AG09319 (cell line): ENCODE measurements at regions not wholly inside any gene's neighbourhood (a gene's known extent, or its start where the extent isn't known, plus 50 kb on each side); places are given as distances from the start of the nearest gene placed in this dataset.

ENCODE experiments used
- DNase-seq: peaks from one replicate; pipeline ENCODE4 v3.0.0-alpha.2; 2010; ENCODE audit warnings: low read depth; ENCODE audit errors: extremely low read depth
- TF ChIP-seq, protein P1 (sequence below): IDR thresholded peaks from 2 replicates; pipeline ENCODE4 v1.5.1; 2011; ENCODE audit warnings: low read depth, mild to moderate bottlenecking, inconsistent platforms, low read length, moderate library complexity

DNA sequence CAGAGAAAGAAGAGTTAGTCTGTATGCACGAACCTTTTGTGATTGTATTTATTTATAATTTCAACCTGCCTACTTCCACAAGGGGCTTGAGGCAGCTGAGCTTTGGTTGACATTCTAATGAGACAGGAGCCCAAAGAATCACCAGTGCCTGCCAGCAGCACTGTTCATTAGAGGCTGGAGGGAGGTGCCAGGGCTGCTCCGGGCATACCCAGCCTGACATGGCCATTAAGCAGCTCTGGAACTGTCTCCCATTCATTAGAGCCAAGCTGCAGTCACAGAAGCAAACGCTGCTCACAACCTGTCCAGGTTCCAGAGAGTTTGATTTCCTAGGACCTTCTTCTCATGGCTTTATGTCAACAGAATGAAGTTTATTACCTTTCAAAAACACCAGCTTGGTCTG lies 425.5 kb downstream of the RFC3 start:
- DNase-seq: no peak
- TF ChIP-seq, protein P1, sequence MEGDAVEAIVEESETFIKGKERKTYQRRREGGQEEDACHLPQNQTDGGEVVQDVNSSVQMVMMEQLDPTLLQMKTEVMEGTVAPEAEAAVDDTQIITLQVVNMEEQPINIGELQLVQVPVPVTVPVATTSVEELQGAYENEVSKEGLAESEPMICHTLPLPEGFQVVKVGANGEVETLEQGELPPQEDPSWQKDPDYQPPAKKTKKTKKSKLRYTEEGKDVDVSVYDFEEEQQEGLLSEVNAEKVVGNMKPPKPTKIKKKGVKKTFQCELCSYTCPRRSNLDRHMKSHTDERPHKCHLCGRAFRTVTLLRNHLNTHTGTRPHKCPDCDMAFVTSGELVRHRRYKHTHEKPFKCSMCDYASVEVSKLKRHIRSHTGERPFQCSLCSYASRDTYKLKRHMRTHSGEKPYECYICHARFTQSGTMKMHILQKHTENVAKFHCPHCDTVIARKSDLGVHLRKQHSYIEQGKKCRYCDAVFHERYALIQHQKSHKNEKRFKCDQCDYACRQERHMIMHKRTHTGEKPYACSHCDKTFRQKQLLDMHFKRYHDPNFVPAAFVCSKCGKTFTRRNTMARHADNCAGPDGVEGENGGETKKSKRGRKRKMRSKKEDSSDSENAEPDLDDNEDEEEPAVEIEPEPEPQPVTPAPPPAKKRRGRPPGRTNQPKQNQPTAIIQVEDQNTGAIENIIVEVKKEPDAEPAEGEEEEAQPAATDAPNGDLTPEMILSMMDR: no peak

DNA sequence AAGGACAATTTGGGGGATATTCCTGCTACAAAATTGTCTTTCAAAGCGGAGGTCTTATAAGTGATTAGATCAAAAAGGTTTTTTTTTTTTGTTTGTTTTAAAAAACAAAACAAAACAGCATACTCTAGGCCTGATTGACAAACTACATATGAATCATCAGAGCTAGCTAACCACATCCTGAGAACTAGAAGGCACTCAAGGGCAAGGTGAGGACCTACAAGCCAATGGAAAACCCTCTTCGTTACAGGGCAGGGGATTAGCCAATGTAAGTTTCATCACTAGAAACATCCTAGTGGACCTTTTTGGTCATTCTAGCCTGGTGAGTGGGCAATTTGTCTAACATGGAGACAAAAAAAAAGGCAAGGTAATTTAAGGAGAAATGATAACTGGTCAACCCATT lies 428.6 kb downstream of the RFC3 start:
- DNase-seq: no peak
- TF ChIP-seq, protein P1: no peak

DNA sequence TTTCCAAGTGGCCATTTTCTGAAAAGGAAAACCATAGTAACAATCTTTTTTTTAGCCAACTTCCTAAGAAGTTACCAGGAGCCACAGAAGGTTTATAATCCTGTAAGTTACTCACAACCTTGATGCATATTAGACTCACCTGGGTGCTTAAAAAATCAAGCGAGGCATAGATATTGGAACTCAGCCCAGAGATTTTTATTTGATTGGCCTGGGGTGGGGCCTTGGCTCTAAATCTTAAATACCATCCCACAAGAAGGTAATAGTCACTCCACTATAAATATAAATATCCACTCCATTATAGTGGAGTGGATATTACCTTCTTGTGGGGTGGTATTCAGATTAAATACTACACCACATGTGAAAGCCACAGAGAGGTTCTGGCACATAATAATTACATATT lies 429.6 kb downstream of the RFC3 start:
- no peak for DNase-seq
- TF ChIP-seq, protein P1: no peak

DNA sequence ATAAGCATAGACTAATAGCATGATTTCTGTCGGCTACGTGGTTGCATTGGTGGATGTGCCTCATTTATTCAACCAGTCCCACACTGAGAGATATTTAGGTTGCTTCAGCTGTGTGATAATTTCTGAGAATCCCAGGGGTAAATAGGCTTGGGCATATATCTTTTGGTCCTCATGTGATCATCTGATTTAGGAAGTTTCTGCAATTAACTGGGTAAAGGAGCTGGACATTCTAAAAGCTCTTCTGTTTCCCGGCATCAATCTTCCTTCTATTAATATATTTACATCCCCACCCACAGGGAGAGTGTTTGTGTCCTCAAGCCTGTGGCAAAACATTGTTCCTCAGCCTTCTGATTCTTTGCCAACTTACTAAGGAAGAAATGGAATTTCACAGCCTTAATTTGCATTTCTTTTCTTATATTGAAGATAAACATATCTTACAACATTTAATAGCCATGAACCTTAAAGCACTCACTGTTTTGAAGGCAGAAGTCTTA lies 431.6 kb downstream of the RFC3 start:
- TF ChIP-seq, protein P1: no peak
- DNase-seq: no peak

DNA sequence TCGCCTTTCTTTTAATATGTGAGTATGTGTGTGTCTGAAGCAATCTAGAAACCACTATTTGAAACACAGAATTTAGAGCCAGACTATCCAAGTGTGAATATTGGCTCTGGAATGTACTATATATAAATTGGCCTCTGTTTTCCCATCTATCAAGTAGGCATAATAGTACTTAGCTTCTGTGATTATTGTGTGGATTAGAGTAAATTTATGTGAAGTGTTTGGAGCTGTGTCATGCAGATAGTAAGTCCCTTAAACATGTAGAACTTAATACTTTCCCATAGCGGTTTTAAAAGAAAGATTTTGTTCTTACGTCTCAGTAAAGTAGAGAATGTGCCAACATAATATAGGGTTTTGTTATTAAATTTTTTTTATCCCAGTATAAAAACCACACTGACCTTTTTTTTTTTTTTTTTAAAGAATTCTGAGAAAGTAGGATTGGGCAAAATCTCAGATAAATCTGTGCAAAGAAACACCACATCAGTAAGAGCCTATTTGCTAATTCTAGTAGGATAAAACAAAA lies 432.3 kb downstream of the RFC3 start:
- TF ChIP-seq, protein P1: no peak
- no peak for DNase-seq

DNA sequence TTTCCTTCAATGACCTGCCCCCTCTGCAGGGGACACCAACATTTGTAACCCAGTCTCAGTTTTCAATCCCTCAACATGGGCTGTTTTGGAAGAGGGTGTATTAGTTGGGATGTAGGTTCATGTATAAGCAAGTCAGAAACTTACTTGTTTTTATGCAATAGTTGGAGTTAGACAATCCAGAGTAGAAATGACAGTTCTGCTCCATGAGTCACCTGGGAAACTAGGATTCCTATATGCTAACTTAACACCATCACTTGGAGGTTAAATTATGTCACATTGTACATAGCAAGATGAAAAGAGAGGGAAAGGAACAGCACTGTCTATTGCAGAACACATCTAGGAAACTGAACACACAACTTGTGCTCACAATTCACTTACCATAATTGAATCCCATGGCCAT lies 436.4 kb downstream of the RFC3 start:
- DNase-seq: no peak
- TF ChIP-seq, protein P1: no peak

DNA sequence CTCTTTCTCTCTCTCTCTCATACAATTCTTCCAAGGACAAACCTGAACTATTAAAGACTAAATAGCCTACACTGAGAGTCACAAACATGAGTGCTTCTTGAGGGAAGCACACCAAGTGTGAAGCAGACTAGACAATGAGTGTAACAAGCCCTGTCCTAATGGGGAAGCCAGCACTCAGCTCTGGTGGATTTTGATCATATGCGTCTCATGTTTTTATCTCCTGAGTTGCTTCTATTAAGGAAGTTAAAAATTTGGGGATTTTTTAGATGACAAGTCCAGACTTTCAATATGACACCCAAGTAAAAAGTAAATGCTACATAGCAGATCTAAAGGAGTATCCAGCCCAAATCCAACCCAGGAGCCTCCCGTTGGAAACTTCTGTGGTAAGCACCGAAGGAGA lies 437.8 kb downstream of the RFC3 start:
- DNase-seq: no peak
- TF ChIP-seq, protein P1: no peak
